Cerebellar cortex (tissue), 1 donor: ENCODE measurements at regions not wholly inside any gene's neighbourhood (a gene's known extent, or its start where the extent isn't known, plus 50 kb on each side); places are given as distances from the start of the nearest gene placed in this dataset.

ENCODE experiments used
- DNase-seq: peaks from one replicate; pipeline ENCODE4 v3.0.0-alpha.2; 2015; ENCODE audit warnings: low spot score

- DNase-seq, result peak; percentile 29
Observed at GRCh38 chr10:107814865-107815487, 650.5 kb upstream of the SORCS1 start.

GRCh38 chr10:107813451-107814162 lies 649.1 kb upstream of the SORCS1 start:
- DNase-seq, result no peak

DNA sequence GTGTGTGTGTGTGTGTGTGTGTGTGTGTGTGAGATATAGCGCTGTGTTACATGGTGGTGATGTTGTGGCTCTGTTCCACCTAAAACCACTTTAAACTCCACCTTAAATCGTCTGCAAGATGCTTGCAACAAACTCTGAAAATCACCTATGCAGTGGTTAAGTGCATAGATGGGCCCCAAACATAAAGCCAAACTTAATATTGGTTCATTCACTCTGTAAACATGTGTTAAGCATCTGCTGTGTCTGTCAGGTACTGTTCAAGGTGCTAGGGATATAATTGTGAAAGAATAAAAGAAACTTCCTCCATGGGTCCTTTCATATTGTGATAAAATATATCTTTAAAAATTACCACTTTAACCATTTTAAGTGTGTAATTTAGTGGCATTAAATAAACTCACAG lies 645.4 kb upstream of the SORCS1 start:
- DNase-seq, result no peak

GRCh38 chr10:107807836-107808235 lies 643.3 kb upstream of the SORCS1 start:
- DNase-seq, result no peak

- DNase-seq, result no peak
Observed at GRCh38 chr10:107806026-107806425, 641.5 kb upstream of the SORCS1 start.

DNA sequence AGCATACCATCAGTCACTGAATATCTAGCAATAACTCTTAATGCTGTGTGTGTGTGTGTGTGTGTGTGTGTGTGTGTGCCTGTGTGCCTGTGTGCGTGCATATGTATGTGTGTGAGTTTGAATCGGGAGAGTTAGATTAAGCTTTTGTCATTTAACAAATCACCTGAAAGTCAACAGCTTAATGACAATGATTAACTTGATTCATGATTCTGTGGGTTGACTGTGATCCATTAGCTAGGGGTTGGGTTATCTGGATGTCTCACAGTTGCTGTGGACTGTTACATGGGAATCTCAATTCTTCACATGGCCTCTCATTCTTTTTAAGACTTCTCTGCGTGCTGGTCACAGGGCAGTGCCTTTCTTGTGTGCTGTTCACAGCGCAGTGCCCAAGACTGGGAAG lies 639.0 kb upstream of the SORCS1 start:
- no peak for DNase-seq

GRCh38 chr10:107800061-107800460 lies 635.6 kb upstream of the SORCS1 start:
- DNase-seq, result no peak

GRCh38 chr10:107790271-107790670 lies 625.8 kb upstream of the SORCS1 start:
- DNase-seq, result no peak

GRCh38 chr10:107771066-107771465 lies 606.6 kb upstream of the SORCS1 start:
- no peak for DNase-seq

GRCh38 chr10:107767185-107767584 lies 602.7 kb upstream of the SORCS1 start:
- DNase-seq, result no peak

- DNase-seq, result no peak
Observed at GRCh38 chr10:107754814-107755213, 590.3 kb upstream of the SORCS1 start.

DNA sequence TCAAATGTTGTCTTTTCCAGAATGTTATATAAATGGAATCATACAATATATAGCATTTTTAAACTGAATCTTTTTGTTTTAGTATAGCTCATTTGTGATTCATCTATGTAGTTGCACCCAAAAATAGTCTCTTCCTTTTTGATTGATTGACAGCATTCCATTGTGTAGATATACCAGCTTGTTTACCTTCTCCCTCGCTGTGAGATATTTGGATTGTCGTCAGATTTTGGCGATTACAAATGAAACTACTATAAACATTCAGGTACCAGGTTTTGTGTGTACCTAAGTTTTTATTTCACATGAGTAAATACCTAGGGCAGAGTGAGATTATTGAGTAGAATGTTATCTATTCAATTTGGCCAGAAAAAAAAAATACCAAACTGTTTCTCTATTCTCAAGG lies 584.7 kb upstream of the SORCS1 start:
- no peak for DNase-seq

DNA sequence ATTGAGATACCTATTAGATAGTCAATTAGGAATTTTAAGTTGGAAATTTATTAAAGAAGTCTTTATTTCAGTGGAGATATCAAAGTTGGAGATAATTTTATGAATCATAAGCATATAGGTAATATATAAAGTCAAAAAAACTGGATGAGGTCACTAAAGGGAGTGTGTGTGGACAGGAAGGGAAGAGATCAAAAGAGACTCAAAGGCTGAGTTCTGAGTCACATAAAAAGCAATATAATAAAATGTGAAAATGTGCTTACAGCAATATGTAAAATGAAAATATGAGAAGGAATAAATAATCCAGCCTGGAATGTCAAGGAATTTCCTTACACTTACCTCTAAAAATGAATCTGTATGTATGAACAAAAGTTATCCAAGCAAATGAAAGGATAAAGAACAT lies 583.3 kb upstream of the SORCS1 start:
- DNase-seq, result no peak

GRCh38 chr10:107741971-107742370 lies 577.5 kb upstream of the SORCS1 start:
- no peak for DNase-seq

DNA sequence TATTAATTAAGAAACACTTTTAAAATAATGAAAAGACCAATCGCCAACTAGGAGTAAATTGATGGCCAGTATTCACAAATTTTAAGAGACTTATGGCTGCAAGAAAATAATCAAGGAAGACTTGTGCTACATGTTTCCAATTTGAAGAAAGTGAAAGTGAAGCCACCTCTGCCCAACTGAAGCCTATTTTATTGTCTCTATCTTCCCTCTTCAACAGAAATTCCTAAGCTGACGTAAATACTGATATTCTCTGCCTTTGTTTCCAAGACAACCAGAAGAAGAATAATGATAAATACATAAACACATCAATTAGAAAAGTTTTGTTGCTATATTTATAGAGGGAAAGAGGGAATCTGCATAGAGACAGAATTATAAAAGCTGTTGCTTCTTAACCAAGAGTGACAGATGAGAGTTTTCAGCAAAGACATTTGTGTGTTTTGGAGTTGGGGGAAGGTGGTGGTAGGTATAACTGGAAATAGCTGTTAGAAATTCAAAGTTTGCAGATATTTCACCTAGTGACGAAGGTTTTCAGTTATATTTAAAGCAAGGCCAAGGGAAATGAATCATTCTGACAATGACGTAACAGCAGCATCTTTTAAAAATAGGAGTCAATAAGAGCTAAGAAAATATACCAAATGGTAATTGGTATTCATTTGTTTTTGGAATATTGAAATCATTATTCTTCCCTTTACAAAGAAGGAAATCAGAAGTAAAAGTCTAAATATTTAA lies 576.6 kb upstream of the SORCS1 start:
- no peak for DNase-seq

GRCh38 chr10:107739951-107740350 lies 575.4 kb upstream of the SORCS1 start:
- no peak for DNase-seq

DNA sequence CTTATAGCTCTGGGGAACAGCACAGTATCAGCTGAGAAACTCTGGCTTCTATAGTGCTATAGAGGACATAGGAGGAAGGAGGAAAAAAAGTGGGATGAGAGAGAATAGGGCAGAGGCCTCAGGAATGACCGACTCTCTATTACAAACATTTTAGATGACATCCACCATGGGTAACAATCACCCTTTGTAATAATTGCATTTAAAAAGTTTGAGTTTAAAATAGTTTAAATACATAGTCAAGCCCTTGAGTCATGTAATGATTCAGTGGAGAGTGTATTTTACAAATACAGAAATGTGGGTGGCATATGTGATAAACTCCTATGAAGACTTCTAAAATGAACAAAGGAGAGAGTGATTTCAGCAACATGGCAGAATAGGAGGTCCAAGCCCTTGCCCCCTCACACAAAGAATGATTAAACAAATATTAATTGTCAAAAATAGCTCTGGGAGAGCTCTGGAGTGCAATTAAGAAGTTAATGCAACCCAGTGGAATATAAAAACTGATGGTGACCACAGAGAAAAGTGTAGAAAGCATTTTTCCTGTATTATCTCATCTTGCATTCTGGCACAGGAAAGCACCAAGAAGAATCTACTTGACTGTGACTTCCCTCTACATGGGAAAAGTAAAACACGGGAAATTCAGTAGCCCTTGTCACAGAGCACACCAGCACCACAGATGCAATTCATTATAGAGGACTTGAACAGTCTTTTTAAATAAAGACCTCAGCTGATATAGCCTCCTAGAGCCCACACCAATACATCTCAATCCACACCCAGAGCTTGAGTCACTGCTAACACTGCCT lies 569.0 kb upstream of the SORCS1 start:
- no peak for DNase-seq

DNA sequence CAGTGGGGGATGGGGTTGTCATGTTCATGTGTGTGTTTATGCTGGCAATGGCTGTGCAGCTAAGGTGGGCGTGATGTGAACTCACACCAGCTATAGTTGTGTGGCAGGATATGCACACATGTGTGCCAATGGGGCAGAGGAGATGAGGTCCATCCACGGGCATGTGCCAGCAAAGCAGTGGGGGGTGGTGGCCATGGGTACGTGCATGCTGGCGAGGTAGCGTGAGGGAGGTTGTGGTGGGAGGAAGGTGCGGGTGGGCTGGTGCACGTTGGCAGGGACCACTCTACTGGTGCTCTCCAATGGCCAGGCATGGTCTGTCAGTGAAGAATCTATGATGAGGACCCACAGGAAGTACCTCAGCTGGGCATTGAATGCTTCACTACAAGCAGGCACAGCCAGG lies 567.5 kb upstream of the SORCS1 start:
- DNase-seq, result no peak

GRCh38 chr10:107728807-107729206 lies 564.3 kb upstream of the SORCS1 start:
- no peak for DNase-seq

DNA sequence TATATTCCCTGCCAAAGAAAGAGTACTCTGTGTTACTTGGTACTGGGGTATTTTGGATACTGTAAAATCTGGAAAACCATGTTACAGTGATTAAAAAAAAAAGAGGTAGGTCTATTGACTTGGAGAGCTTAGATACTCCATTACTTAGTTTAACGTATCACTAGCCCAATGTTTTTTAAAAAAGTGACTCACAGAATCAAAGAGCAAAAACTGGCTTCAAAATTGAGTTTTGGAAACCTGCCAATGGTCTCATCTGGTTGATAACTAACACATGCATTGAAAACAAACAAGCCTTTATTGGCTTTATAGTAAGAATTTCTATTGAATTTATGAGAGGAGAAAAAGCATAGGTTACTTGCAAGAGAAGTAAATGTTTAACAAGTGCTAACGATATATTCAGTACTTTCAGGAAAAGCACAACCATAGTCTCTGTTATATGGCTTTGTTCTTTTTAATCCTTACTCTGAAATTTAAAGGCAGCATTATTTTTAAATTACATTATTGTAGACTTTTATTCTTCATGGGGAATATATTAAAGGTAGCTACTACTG lies 563.3 kb upstream of the SORCS1 start:
- DNase-seq, result no peak

DNA sequence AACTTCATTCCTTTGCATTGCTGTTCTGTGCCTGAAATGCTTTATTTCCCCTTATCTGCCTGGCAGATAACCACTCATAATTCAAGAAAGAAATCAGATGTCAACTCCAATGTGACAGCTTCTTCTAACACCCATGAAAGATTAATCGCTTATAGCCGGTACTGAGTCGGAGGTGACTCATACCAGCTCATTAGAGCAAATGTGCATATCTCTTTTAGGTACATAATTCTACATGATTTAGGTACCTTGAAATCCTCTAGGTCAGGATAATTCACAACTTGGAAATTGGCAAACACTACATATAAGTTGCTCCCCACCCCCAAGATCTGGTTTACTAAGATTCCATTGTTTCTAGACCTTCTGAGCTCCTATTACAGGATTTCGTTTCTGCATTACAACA lies 554.4 kb upstream of the SORCS1 start:
- no peak for DNase-seq

DNA sequence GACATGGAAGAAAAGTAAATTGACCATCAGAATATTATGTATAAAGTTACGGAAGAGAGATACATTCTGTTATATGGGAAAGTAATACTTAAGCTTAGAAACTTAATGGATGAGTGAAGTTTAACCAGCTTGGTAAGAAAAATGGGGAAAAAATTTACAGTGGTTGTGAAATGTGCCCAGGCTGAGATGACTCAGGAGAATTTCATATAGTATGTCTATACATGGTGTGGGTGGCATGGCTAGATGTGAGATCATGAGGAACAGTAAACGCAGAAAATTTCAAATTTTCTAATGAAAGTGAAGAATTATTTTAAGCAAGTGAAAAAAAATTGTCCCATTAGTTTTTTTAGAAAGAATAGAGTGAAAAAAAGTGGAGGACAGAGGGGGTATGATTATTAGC lies 552.5 kb upstream of the SORCS1 start:
- DNase-seq, result no peak
